Stimulated activated naive CD8-positive, alpha-beta T cell treated with anti-CD3 and anti-CD28 coated beads, Interleukin-15, amount 100 ng/mL, for 72 hours (primary cell): ENCODE measurements at regions not wholly inside any gene's neighbourhood (a gene's known extent, or its start where the extent isn't known, plus 50 kb on each side); places are given as distances from the start of the nearest gene placed in this dataset.
A peak's percentile ranks its signal among the peaks of the same experiment; 100 is the strongest.

Experiments used
- ATAC-seq: fragments of 150-1000 bp; cut with Tn5 transposase; 2 replicates; pipeline ENCODE4 v1.10.0; 2021; ENCODE audit warnings: mild to moderate bottlenecking, moderate library complexity
- DNase-seq, 2 donors: peaks; one replicate each; pipeline ENCODE4 v3.0.0; 2021 to 2022
- H3K27ac Mint-ChIP-seq, 2 donors: one replicate each; pipeline ENCODE4 v1.8.0; 2022; ENCODE audit warnings: mild to moderate bottlenecking in 2 of 2, mixed read lengths in 2 of 2, moderate library complexity in 2 of 2
- H3K27me3 Mint-ChIP-seq: one replicate; pipeline ENCODE4 v1.8.0; 2022; ENCODE audit warnings: mixed read lengths
- H3K4me1 Mint-ChIP-seq: one replicate; pipeline ENCODE4 v1.8.0; 2022; ENCODE audit warnings: mild to moderate bottlenecking, mixed read lengths
- H3K4me3 Mint-ChIP-seq, 2 donors: one replicate each; pipeline ENCODE4 v1.8.0; 2022; ENCODE audit warnings: mild to moderate bottlenecking in 2 of 2, mixed read lengths in 2 of 2, moderate library complexity in 1 of 2
- H3K9me3 Mint-ChIP-seq, 2 donors: one replicate each; pipeline ENCODE4 v1.8.0; 2022; ENCODE audit warnings: mixed read lengths in 2 of 2

DNA sequence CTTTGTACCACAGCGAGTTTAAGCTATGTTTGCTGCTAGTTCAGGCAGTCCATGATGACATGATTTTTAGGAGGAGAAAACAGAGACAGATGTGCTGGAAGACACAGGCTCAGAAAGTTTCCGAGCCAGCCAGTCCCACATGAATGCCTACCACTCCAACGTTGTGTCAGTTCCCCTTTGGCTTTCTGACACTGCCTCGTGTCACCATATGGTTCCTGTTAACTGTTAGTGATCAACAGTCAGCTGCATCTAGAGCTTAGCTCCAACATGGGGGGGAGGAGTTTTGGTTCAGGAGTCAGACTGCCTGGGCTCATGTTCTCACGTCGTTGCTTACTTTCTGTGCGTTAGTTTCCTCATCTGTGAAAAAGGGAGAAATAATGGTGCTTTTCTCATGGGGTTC is 343.7 kb downstream of the MID1IP1 start:
- Mint-ChIP-seq H3K4me3 (no peak overlapping the region), H3K27me3 (no peaks in the 10 kb centered on the region), H3K9me3 (no peaks in the 10 kb centered on the region), H3K27ac (no peak overlapping the region), H3K4me1 (peaks cover 3% of the 10 kb centered on the region)
- DNase-seq (no peak), ATAC-seq (no peak)

DNA sequence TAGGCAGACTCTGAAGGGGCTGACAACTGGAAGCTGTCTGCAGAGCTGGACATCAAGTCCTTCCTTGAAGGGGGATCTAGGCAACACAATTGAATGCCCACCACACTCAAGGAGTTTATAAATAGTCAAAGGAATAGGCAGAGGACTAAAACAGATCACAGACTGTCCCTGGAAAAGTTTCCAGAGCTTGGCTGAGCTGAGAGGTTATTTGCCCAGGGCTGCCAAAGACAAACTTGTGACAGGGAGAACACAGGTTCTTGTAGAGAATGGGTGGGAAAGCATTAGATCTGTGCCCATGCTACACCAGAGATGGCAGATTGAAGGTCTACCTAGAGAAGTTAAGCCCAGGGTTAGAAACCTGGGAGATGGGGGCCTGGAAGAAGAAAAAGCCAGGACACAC is 344.6 kb downstream of the MID1IP1 start:
- H3K4me1 Mint-ChIP-seq, result peaks cover 5% of the 10 kb centered on the region
- no peaks in the 10 kb centered on the region for H3K9me3 Mint-ChIP-seq
- no peak for DNase-seq
- H3K4me3 Mint-ChIP-seq, result no peak overlapping the region
- H3K27ac Mint-ChIP-seq, result no peak overlapping the region
- no peak for ATAC-seq
- H3K27me3 Mint-ChIP-seq, result no peaks in the 10 kb centered on the region

DNA sequence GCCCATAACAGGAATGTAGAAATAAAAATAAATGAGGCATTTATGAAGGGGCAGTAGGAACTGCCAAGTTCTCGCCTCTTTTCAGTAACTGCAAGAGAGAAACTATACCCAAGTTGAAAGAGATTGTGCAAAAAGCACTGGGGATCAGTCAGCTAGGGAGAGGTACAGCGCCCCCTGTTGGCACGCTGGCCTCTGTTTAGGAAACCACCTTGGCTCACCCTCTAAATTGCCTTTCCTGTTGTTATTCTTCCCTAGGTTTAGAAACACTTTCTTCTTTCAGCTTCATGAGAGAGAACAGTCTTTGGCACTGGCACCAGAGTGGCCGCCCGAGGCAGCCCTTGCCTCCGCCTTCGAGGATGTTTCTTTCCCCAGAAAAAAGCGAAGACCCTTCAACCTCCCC is 348.5 kb downstream of the MID1IP1 start:
- DNase-seq (peak; percentile 35 to 36), ATAC-seq (no peak)
- H3K4me1 Mint-ChIP-seq, result peaks cover 5% of the 10 kb centered on the region
- H3K4me3 Mint-ChIP-seq, result no peak overlapping the region
- H3K27ac Mint-ChIP-seq, result no peak overlapping the region
- H3K9me3 Mint-ChIP-seq, result no peaks in the 10 kb centered on the region
- H3K27me3 Mint-ChIP-seq, result no peaks in the 10 kb centered on the region

DNA sequence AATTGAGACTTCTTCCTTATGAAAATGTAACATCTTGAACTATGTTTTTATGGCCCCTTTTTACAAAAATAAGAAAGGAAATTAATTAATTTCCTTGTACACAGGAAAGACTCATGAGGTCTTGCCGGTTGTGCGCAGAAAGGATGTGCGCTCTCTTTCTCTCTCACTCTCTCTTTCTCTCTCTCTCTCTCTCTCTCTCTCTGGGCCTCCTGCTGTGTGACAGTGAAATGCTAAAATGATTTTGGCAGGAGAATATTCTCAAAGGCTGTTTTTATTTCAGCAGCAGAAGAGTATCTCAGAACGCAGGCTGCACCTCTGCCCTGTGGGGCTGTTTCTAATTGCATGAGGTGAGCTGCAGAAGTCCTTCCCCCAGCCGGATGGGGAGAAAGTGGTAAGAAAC is 349.0 kb downstream of the MID1IP1 start:
- no peaks in the 10 kb centered on the region for H3K27me3 Mint-ChIP-seq
- no peaks in the 10 kb centered on the region for H3K9me3 Mint-ChIP-seq
- no peak overlapping the region for H3K4me3 Mint-ChIP-seq
- peaks cover 5% of the 10 kb centered on the region for H3K4me1 Mint-ChIP-seq
- H3K27ac Mint-ChIP-seq, result no peak overlapping the region
- no peak for DNase-seq
- ATAC-seq, result no peak

DNA sequence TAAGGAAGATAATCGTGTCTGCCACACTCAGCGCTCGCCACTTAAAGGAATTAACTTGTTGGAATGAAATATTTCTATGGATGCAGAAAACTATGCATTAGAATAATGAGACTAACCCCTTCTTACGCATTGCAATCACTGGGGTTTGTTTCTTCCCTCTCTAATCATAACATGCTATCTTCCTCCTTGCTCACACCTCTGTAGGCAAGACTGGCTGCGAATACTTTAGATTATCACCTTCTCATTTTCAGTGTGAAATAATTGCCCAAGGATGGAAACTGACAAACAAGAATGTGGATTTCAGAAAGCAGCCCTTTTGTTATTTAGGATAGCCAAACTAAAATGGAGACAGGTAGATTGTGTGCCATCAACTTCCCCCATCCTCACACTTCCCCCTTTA is 349.4 kb downstream of the MID1IP1 start:
- Mint-ChIP-seq H3K4me1 (peaks cover 5% of the 10 kb centered on the region), H3K9me3 (no peaks in the 10 kb centered on the region), H3K27ac (no peak overlapping the region), H3K4me3 (no peak overlapping the region), H3K27me3 (no peaks in the 10 kb centered on the region)
- ATAC-seq (no peak), DNase-seq (no peak)

DNA sequence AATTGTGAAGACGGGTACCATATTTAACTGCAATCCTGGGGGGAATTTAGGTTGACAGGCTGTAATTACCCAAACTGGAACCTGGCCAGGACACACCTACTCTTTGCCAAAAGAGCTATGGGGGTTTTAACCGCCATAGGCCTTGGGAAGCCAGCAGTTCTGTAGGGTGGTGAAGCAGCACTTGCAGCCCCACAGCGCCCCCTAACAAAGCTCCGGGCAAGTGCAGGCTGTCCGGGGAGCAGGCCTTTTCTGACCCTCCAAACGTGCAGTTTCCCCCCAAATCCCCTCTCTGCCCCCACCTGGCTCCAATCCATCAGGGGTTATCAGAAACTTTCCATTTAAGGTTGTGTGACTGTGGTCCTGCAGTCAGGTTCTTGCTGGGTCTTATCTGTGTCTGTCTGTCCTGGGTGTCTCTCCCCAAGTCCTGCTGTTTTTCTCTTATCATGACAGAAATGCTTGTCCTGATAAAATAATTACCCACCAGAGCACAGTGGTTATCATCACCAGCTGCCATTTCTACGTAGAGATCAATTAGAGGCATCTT is 350.9 kb downstream of the MID1IP1 start:
- no peak overlapping the region for H3K4me3 Mint-ChIP-seq
- DNase-seq (peak; percentile 32 to 33), ATAC-seq (no peak)
- H3K4me1 Mint-ChIP-seq, result peaks cover 12% of the 10 kb centered on the region
- H3K27ac Mint-ChIP-seq, result no peak overlapping the region
- H3K27me3 Mint-ChIP-seq, result no peaks in the 10 kb centered on the region
- no peaks in the 10 kb centered on the region for H3K9me3 Mint-ChIP-seq

DNA sequence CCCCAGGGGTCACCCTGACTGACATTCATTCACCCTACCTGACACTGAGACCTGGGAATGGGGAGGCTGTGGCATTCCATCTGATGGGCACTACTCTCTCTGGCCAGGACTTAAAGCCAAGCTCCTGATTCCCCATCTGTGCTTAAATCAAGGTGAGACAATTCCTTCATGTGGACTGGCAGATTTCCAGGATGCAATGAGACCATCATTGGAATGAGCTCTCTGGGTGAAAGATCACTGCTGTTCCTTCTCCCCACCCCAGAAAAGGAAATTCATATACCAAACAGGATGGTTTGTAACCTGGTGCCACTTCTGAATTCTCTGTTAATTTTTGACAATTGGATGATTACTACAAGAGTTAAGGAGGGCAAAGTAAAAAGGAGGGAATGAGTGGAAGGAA is 354.8 kb downstream of the MID1IP1 start:
- peaks cover 16% of the 10 kb centered on the region for H3K4me1 Mint-ChIP-seq
- peaks cover 7% of the 10 kb centered on the region for H3K27me3 Mint-ChIP-seq
- no peak overlapping the region for H3K27ac Mint-ChIP-seq
- H3K9me3 Mint-ChIP-seq, result no peaks in the 10 kb centered on the region
- H3K4me3 Mint-ChIP-seq, result no peak overlapping the region
- ATAC-seq, result no peak
- DNase-seq, result no peak

DNA sequence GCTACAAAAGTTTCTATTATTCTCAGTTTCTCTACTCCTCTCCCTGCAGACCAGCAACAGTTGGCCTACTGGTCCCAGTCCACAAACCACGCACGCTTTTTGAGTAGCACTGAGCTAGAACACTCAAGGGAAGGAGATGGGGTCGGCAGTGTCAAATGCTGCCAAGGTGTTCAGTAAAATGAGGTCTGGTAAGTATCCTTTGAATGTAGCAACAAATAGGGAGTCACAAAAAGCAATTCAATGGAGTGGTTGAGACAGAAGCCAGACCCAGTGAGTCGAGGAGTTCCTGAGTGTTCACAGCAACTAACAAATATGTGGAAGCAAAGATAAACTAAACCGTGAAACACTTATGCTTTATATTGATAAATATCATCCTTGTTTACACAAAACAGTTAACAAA is 355.7 kb downstream of the MID1IP1 start:
- ATAC-seq, result no peak
- DNase-seq, result no peak
- Mint-ChIP-seq H3K27me3 (peaks cover 12% of the 10 kb centered on the region), H3K27ac (no peak overlapping the region), H3K9me3 (no peaks in the 10 kb centered on the region), H3K4me1 (peaks cover 23% of the 10 kb centered on the region), H3K4me3 (no peak overlapping the region)

DNA sequence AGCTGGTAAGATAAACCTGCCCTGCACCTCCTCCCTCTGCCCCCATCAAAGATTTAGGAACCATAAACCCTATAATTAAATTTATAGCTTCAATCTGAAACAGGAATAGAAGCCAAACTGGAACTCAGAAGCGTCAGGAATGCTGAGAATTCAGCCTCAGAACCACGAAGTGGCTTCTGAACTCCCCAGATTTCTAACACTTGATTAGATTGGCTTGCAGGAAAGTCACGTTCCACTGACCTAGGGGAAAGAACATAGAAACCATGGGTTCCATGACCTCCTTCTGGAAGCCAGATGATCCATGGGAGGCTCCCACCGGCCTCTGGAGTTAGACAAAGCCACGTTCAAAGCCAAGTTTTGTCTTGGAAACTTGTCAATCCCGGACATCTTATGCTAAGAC is 356.5 kb downstream of the MID1IP1 start:
- H3K4me1 Mint-ChIP-seq, result peaks cover 31% of the 10 kb centered on the region
- H3K4me3 Mint-ChIP-seq, result no peak overlapping the region
- no peaks in the 10 kb centered on the region for H3K9me3 Mint-ChIP-seq
- DNase-seq (no peak), ATAC-seq (no peak)
- peaks cover 14% of the 10 kb centered on the region for H3K27me3 Mint-ChIP-seq
- H3K27ac Mint-ChIP-seq, result peak overlapping the region in 1 of 2 donors; percentile 30

DNA sequence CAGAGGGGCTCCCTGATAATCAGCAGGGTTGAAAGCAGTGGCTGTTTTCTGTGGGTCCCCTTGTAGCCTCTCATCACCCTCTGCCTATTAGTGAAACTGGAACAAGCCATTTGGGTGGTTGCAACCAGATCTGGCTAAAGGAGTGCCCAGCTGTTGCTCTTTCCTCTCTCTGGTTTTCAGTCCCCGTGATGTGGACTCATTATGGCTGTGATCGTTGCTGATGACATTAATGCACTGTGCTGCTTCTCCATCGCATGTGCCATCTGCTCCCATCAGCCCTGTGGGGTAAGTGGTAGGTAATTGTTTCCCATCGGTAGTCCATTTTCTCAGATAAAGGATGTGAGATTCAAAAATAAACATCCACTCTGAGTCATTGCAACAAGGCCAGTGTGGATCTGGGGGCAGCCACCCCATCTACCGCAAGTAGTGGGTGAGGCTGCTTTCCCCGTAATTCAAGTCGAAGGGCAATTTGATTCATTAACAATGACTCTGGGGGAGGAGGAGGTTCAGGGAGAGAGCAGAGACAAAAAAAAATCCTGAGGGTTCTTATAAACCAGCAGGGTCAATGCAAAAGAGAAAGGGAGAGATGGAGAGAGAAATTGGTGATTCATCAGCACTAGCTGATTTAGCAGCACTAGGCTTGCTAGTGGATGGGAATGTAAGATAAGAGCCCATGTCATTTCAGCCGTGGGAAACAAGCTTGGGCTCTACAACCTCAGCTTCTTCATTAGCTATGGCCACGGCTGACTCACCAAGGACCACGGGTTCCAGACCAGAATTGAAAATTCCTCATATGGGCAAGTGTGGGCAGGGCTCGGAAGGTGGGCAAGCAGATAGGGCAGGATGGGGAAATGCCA is 357.8 kb downstream of the MID1IP1 start:
- H3K4me1 Mint-ChIP-seq, result peaks cover 35% of the 10 kb centered on the region

DNA sequence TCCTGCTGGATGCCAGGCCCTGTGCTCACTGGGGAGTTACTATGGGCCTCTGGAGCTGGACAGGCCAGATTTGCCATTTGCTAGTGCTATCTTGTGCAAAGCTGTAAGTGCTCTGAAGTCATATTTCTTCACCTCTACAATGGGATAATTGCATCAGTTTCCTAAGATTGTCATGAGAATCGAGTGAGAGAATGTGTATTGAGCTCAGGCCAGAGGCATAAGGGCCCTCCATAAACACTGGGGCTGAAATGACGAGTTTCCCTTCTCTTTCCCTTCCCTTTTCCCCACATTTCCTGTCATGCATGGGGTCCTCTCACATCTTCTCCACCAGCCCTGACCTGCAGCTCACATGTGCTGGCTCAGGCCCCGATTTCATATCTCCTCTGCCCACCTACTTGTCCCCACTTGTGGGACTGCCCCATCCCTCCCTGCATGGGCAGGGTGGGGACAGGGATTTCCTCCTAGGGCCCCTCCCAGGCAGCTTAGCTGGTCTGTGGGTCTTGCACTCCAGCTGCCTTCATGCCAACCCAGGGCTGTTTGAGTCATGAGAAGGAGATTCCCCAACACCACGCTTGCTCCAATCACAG is 358.8 kb downstream of the MID1IP1 start:
- Mint-ChIP-seq H3K9me3 (no peaks in the 10 kb centered on the region), H3K4me3 (no peak overlapping the region), H3K27me3 (peaks cover 14% of the 10 kb centered on the region), H3K4me1 (peaks cover 35% of the 10 kb centered on the region), H3K27ac (no peak overlapping the region)
- ATAC-seq, result peak; percentile 69
- no peak for DNase-seq

More for the DNA sequence above, 357.8 kb downstream of the MID1IP1 start:
- Mint-ChIP-seq H3K4me3 (no peak overlapping the region), H3K27ac (no peak overlapping the region), H3K9me3 (no peaks in the 10 kb centered on the region), H3K27me3 (peaks cover 14% of the 10 kb centered on the region)
- no peak for ATAC-seq
- DNase-seq, result no peak

DNA sequence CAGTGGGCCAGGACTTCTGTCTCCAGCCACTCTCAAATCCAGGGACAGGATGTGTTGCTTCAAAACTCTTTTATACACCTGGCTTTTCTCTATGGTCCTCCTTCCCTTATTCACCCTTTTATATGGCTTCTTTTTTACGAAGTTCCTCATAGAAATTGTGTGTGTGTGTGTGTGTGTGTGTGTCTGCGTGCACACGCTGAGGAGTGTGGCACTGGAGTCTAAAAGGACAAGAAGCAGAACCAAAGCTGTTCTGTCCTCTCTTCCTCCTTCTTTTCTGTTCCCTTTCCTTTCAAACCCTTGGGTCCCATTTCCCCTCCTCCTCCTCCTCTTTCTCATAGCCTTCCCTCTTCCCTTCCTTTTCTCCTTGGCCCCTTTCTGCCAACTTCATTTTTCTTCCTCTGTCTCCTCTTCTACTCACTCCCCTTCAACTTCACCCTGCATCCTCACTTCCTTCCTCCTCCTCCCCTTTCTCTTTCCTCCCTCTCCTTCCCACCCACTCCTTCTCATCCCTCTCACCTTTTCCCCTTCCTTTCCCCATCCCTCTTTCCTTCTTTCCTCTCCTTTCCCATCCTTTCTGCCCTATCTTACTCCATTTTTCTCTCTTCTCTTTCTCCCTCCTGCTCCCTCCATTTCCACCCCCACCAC is 360.5 kb downstream of the MID1IP1 start:
- Mint-ChIP-seq H3K9me3 (no peaks in the 10 kb centered on the region), H3K4me1 (peaks cover 28% of the 10 kb centered on the region), H3K4me3 (peak overlapping the region; percentile 70 to 77), H3K27me3 (peaks cover 14% of the 10 kb centered on the region), H3K27ac (peak overlapping the region; percentile 55 to 61)
- DNase-seq (no peak), ATAC-seq (no peak)

DNA sequence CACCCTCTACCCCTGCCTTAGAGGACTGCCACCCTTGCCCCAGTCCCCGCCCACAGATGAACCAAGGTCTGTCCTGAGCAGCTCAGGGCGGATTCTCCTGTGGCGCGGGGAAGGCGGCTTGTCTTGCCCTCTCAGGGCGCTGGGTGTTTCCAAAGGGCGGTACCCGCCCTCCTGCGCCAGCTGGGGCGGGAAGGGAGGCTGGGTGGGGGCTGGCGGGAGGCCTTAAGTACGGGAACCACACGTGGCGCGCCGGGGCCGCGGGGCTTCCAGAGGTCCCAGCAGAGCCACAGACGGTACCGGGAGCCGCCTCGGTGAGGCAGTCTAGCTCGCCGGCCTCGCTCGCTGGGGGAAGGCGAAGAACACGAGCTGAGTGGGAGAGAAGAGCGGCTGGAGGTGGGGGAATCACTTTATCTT is 361.1 kb downstream of the MID1IP1 start:
- H3K9me3 Mint-ChIP-seq, result no peaks in the 10 kb centered on the region
- H3K4me1 Mint-ChIP-seq, result peaks cover 30% of the 10 kb centered on the region
- peaks cover 14% of the 10 kb centered on the region for H3K27me3 Mint-ChIP-seq
- DNase-seq (peak; percentile 31 to 47), ATAC-seq (peak; percentile 87)
- peak overlapping the region; percentile 70 to 77 for H3K4me3 Mint-ChIP-seq
- H3K27ac Mint-ChIP-seq, result peak overlapping the region in 1 of 2 donors; percentile 28

DNA sequence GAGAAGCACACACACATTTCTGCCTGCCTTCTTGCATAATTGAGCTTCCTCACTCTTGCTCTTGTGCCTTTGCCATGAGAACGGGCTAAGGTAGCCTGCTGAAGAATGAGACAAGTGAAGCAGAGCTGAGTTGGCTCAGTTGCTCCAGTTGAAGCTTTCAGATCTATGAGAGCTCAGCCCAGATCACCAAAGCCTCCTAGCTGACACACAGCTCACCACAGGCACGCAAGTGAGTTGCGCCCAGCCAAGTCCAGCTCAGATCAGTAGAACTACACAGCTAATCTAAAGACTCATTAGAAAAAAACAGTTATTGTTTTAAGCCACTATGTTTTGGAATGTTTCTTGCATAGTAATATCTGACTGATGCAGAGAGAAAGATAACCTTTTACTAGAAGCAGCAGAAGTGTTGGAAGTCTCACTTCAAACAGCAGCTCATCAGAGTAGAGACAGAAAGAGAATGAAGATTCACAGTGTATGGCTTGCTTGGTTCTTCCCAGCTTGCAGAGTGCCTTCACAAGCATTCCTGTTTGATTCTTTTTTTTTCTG is 362.4 kb downstream of the MID1IP1 start:
- no peak for DNase-seq
- Mint-ChIP-seq H3K27me3 (peaks cover 7% of the 10 kb centered on the region), H3K27ac (no peak overlapping the region), H3K9me3 (no peaks in the 10 kb centered on the region), H3K4me1 (peaks cover 40% of the 10 kb centered on the region), H3K4me3 (no peak overlapping the region)
- no peak for ATAC-seq

DNA sequence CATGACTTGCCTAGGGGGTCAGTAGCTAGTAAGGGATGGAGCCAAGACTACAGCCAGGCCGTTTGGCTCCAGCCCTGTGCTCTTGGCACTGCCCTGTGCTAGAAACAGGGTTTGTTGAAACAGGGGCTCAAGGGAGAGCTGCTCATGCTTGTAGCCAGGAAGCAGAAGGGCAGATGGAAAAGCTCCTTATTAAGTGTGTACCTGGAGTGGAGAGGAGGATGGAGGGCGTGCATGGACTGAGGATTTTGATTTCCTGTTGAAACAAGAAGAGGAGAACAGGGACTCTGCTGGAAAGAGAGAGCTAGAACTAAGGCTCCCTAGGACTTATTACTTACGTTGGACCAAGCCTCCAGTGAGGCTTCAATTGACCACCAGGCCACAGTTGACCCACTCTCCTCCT is 363.0 kb downstream of the MID1IP1 start:
- H3K27ac Mint-ChIP-seq, result no peak overlapping the region
- ATAC-seq (no peak), DNase-seq (no peak)
- H3K4me1 Mint-ChIP-seq, result peaks cover 40% of the 10 kb centered on the region
- peaks cover 7% of the 10 kb centered on the region for H3K27me3 Mint-ChIP-seq
- H3K4me3 Mint-ChIP-seq, result no peak overlapping the region
- H3K9me3 Mint-ChIP-seq, result no peaks in the 10 kb centered on the region

DNA sequence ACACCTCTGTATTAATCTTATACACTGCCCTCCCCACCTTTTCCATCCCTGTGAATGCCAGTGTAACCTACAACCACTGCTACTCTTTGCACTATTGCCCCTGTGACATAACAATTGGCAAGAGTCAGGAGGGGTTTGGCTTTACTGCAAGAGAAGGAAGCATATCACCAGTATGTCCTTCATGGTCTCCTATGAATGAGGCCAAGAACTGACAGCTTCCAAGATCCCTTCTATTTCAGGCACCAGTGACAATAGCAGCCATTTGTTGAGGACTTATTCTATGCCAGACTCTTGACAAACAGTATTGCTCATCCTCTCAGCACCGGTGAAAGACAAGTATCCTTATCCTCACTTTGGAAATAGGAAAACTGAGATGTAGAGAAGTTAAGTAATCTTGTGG is 363.9 kb downstream of the MID1IP1 start:
- H3K4me1 Mint-ChIP-seq, result peaks cover 36% of the 10 kb centered on the region
- no peak overlapping the region for H3K4me3 Mint-ChIP-seq
- no peaks in the 10 kb centered on the region for H3K9me3 Mint-ChIP-seq
- H3K27ac Mint-ChIP-seq, result no peak overlapping the region
- DNase-seq (no peak), ATAC-seq (no peak)
- peaks cover 7% of the 10 kb centered on the region for H3K27me3 Mint-ChIP-seq
